ENCODE measurements at regions not wholly inside any gene's neighbourhood (a gene's known extent, or its start where the extent isn't known, plus 50 kb on each side); places are given as distances from the start of the nearest gene placed in this dataset.
A peak's percentile ranks its signal among the peaks of the same experiment; 100 is the strongest.

- peaks cover 4% of the 10 kb centered on the region for H3K27me3 Mint-ChIP-seq
- no peaks in the 10 kb centered on the region for H3K36me3 Mint-ChIP-seq (ENCODE audit: low read depth)
- no peak overlapping the region for H3K4me3 Mint-ChIP-seq
- ChIA-PET CTCF (no interaction called here), POLR2A (no interaction called here)
- intact Hi-C loops (cut with DNase I, micrococcal nuclease) = no loop called here
- no peak for DNase-seq
- ATAC-seq = no peak
- H3K9me3 Mint-ChIP-seq (ENCODE audit: low read depth) = no peaks in the 10 kb centered on the region
- H3K27ac Mint-ChIP-seq = no peak overlapping the region
- H3K4me1 Mint-ChIP-seq = no peaks in the 10 kb centered on the region
These were observed 293.4 kb upstream of the IRX1 start for GRCh38 chr5:3302228-3302627.

- peaks cover 4% of the 10 kb centered on the region for H3K27me3 Mint-ChIP-seq
- DNase-seq = no peak
- no peak overlapping the region for H3K27ac Mint-ChIP-seq
- H3K9me3 Mint-ChIP-seq (ENCODE audit: low read depth) = no peaks in the 10 kb centered on the region
- POLR2A ChIA-PET = no interaction called here
- no peak overlapping the region for H3K4me3 Mint-ChIP-seq
- no peak for ATAC-seq
- CTCF ChIA-PET = no interaction called here
- intact Hi-C loops (cut with DNase I, micrococcal nuclease) = no loop called here
- H3K4me1 Mint-ChIP-seq = no peaks in the 10 kb centered on the region
- H3K36me3 Mint-ChIP-seq (ENCODE audit: low read depth) = no peaks in the 10 kb centered on the region
These were observed 294.3 kb upstream of the IRX1 start for GRCh38 chr5:3301306-3301705.

GRCh38 chr5:3300726-3301125 lies 294.9 kb upstream of the IRX1 start:
- ATAC-seq (no peak), DNase-seq (no peak)
- no peaks in the 10 kb centered on the region for H3K36me3 Mint-ChIP-seq (ENCODE audit: low read depth)
- CTCF ChIA-PET = no interaction called here
- no peak overlapping the region for H3K27ac Mint-ChIP-seq
- intact Hi-C loops (cut with DNase I, micrococcal nuclease) = no loop called here
- peaks cover under 1% of the 10 kb centered on the region for H3K9me3 Mint-ChIP-seq (ENCODE audit: low read depth)
- H3K4me1 Mint-ChIP-seq = no peaks in the 10 kb centered on the region
- H3K4me3 Mint-ChIP-seq = no peak overlapping the region
- POLR2A ChIA-PET = no interaction called here
- H3K27me3 Mint-ChIP-seq = peaks cover 4% of the 10 kb centered on the region

GRCh38 chr5:3299441-3299840 lies 296.2 kb upstream of the IRX1 start:
- Mint-ChIP-seq H3K4me1 (no peaks in the 10 kb centered on the region), H3K27ac (no peak overlapping the region), H3K9me3 (ENCODE audit: low read depth) (peaks cover 7% of the 10 kb centered on the region), H3K4me3 (no peak overlapping the region), H3K27me3 (peaks cover 1% of the 10 kb centered on the region), H3K36me3 (ENCODE audit: low read depth) (no peaks in the 10 kb centered on the region)
- POLR2A ChIA-PET = no interaction called here
- CTCF ChIA-PET = no interaction called here
- ATAC-seq (no peak), DNase-seq (no peak)
- intact Hi-C loops (cut with DNase I, micrococcal nuclease) = no loop called here

- intact Hi-C loops (cut with DNase I, micrococcal nuclease) = no loop called here
- Mint-ChIP-seq H3K27ac (no peak overlapping the region), H3K4me3 (no peak overlapping the region), H3K36me3 (ENCODE audit: low read depth) (no peaks in the 10 kb centered on the region), H3K4me1 (no peaks in the 10 kb centered on the region), H3K27me3 (peaks cover 1% of the 10 kb centered on the region), H3K9me3 (ENCODE audit: low read depth) (peaks cover 9% of the 10 kb centered on the region)
- CTCF ChIA-PET = no interaction called here
- DNase-seq = no peak
- ATAC-seq = no peak
- POLR2A ChIA-PET = no interaction called here
These were observed 297.8 kb upstream of the IRX1 start for GRCh38 chr5:3297853-3298252.

- Mint-ChIP-seq H3K27me3 (no peaks in the 10 kb centered on the region), H3K4me3 (no peak overlapping the region), H3K9me3 (ENCODE audit: low read depth) (peaks cover 3% of the 10 kb centered on the region), H3K4me1 (no peaks in the 10 kb centered on the region), H3K36me3 (ENCODE audit: low read depth) (no peaks in the 10 kb centered on the region), H3K27ac (no peak overlapping the region)
- ATAC-seq (no peak), DNase-seq (no peak)
- intact Hi-C loops (cut with DNase I, micrococcal nuclease) = no loop called here
- ChIA-PET CTCF (no interaction called here), POLR2A (no interaction called here)
These were observed 307.3 kb upstream of the IRX1 start for GRCh38 chr5:3288325-3288724.

- no peaks in the 10 kb centered on the region for H3K9me3 Mint-ChIP-seq (ENCODE audit: low read depth)
- H3K4me3 Mint-ChIP-seq = no peak overlapping the region
- H3K36me3 Mint-ChIP-seq (ENCODE audit: low read depth) = no peaks in the 10 kb centered on the region
- intact Hi-C loops (cut with DNase I, micrococcal nuclease) = no loop called here
- no peak overlapping the region for H3K27ac Mint-ChIP-seq
- no peaks in the 10 kb centered on the region for H3K27me3 Mint-ChIP-seq
- ATAC-seq (no peak), DNase-seq (no peak)
- no peaks in the 10 kb centered on the region for H3K4me1 Mint-ChIP-seq
- POLR2A ChIA-PET = no interaction called here
- CTCF ChIA-PET = no interaction called here
These were observed 308.1 kb upstream of the IRX1 start for GRCh38 chr5:3287516-3287915.

GRCh38 chr5:3285621-3286020 lies 310.0 kb upstream of the IRX1 start:
- intact Hi-C loops (cut with DNase I, micrococcal nuclease) = no loop called here
- Mint-ChIP-seq H3K36me3 (ENCODE audit: low read depth) (no peaks in the 10 kb centered on the region), H3K9me3 (ENCODE audit: low read depth) (no peaks in the 10 kb centered on the region), H3K27ac (no peak overlapping the region), H3K4me1 (no peaks in the 10 kb centered on the region), H3K27me3 (peaks cover 4% of the 10 kb centered on the region), H3K4me3 (no peak overlapping the region)
- CTCF ChIA-PET = no interaction called here
- POLR2A ChIA-PET = no interaction called here
- ATAC-seq = no peak
- no peak for DNase-seq

- Mint-ChIP-seq H3K36me3 (ENCODE audit: low read depth) (no peaks in the 10 kb centered on the region), H3K27me3 (peaks cover 8% of the 10 kb centered on the region), H3K4me1 (no peaks in the 10 kb centered on the region), H3K9me3 (ENCODE audit: low read depth) (no peaks in the 10 kb centered on the region), H3K27ac (no peak overlapping the region), H3K4me3 (no peak overlapping the region)
- ATAC-seq = no peak
- CTCF ChIA-PET = no interaction called here
- intact Hi-C loops (cut with DNase I, micrococcal nuclease) = no loop called here
- POLR2A ChIA-PET = no interaction called here
- no peak for DNase-seq
These were observed 311.1 kb upstream of the IRX1 start for GRCh38 chr5:3284506-3284905.

- H3K27ac Mint-ChIP-seq = no peak overlapping the region
- no peaks in the 10 kb centered on the region for H3K9me3 Mint-ChIP-seq (ENCODE audit: low read depth)
- intact Hi-C loops (cut with DNase I, micrococcal nuclease) = no loop called here
- H3K4me1 Mint-ChIP-seq = no peaks in the 10 kb centered on the region
- DNase-seq (no peak), ATAC-seq (no peak)
- no peaks in the 10 kb centered on the region for H3K36me3 Mint-ChIP-seq (ENCODE audit: low read depth)
- H3K27me3 Mint-ChIP-seq = peaks cover 8% of the 10 kb centered on the region
- ChIA-PET CTCF (no interaction called here), POLR2A (no interaction called here)
- H3K4me3 Mint-ChIP-seq = no peak overlapping the region
These were observed 312.8 kb upstream of the IRX1 start for GRCh38 chr5:3282841-3283240.

- H3K36me3 Mint-ChIP-seq (ENCODE audit: low read depth) = no peaks in the 10 kb centered on the region
- DNase-seq (no peak), ATAC-seq (no peak)
- intact Hi-C loops (cut with DNase I, micrococcal nuclease) = no loop called here
- H3K9me3 Mint-ChIP-seq (ENCODE audit: low read depth) = no peaks in the 10 kb centered on the region
- H3K4me1 Mint-ChIP-seq = no peaks in the 10 kb centered on the region
- H3K4me3 Mint-ChIP-seq = no peak overlapping the region
- CTCF ChIA-PET = no interaction called here
- peaks cover 8% of the 10 kb centered on the region for H3K27me3 Mint-ChIP-seq
- POLR2A ChIA-PET = no interaction called here
- no peak overlapping the region for H3K27ac Mint-ChIP-seq
These were observed 314.3 kb upstream of the IRX1 start for GRCh38 chr5:3281366-3281765.

GRCh38 chr5:3278643-3279042 lies 317.0 kb upstream of the IRX1 start:
- Mint-ChIP-seq H3K4me3 (no peak overlapping the region), H3K27ac (no peak overlapping the region), H3K27me3 (peaks cover 8% of the 10 kb centered on the region), H3K4me1 (no peaks in the 10 kb centered on the region), H3K9me3 (ENCODE audit: low read depth) (no peaks in the 10 kb centered on the region), H3K36me3 (ENCODE audit: low read depth) (no peaks in the 10 kb centered on the region)
- ChIA-PET POLR2A (no interaction called here), CTCF (no interaction called here)
- ATAC-seq (no peak), DNase-seq (no peak)
- intact Hi-C loops (cut with DNase I, micrococcal nuclease) = no loop called here

- Mint-ChIP-seq H3K36me3 (ENCODE audit: low read depth) (no peaks in the 10 kb centered on the region), H3K27me3 (peaks cover 8% of the 10 kb centered on the region), H3K4me3 (no peak overlapping the region), H3K27ac (no peak overlapping the region), H3K4me1 (no peaks in the 10 kb centered on the region), H3K9me3 (ENCODE audit: low read depth) (no peaks in the 10 kb centered on the region)
- POLR2A ChIA-PET = no interaction called here
- CTCF ChIA-PET = no interaction called here
- intact Hi-C loops (cut with DNase I, micrococcal nuclease) = no loop called here
- ATAC-seq (peak; percentile 89), DNase-seq (peak; percentile 52)
These were observed 317.9 kb upstream of the IRX1 start for GRCh38 chr5:3277590-3278196.

All from activated CD4-positive, alpha-beta T cell treated with anti-CD3 and anti-CD28 coated beads for 36 hours (primary cell).